HepG2 (cell line): ENCODE measurements at regions not wholly inside any gene's neighbourhood (a gene's known extent, or its start where the extent isn't known, plus 50 kb on each side); places are given as distances from the start of the nearest gene placed in this dataset.

ENCODE experiments used
- FOXA1 ChIP-seq, 2 experiments: fragments of 450-650 bp in 1 of 2; sonication (generic) in 1 of 2; formaldehyde crosslinking in 1 of 2; IDR thresholded peaks; 2 replicates each; pipeline versions ENCODE4 v1.4.0 to v1.6.1; 2016 to 2020; ENCODE audit warnings: missing genetic modification reagents in 1 of 2
- IRX3 ChIP-seq: sonication (generic); formaldehyde crosslinking; IDR thresholded peaks from 2 replicates; pipeline ENCODE4 v1.8.1; 2023; ENCODE audit warnings: mild to moderate bottlenecking, low read depth, missing genetic modification reagents, borderline replicate concordance
- NR1H2 ChIP-seq: sonication (generic); formaldehyde crosslinking; IDR thresholded peaks from 2 replicates; pipeline ENCODE4 v1.8.1; 2022; ENCODE audit warnings: low read depth, missing genetic modification reagents, borderline replicate concordance
- SAP130 ChIP-seq: IDR thresholded peaks from 2 replicates; pipeline ENCODE4 v1.6.1; 2016; ENCODE audit warnings: low read depth
- TFE3 ChIP-seq: IDR thresholded peaks from 2 replicates; pipeline ENCODE4 v1.6.1; 2016
- ZBED4 ChIP-seq: sonication (generic); formaldehyde crosslinking; IDR thresholded peaks from 2 replicates; pipeline ENCODE4 v1.4.0; 2020; ENCODE audit warnings: missing genetic modification reagents, borderline replicate concordance
- ZBTB4 ChIP-seq: sonication (generic); formaldehyde crosslinking; IDR thresholded peaks from 2 replicates; pipeline ENCODE4 v1.4.0; 2020; ENCODE audit warnings: missing genetic modification reagents, mild to moderate bottlenecking, borderline replicate concordance
- ZBTB40 ChIP-seq, 2 experiments: fragments of 450-650 bp in 1 of 2; sonication (generic) in 1 of 2; formaldehyde crosslinking in 1 of 2; IDR thresholded peaks; 2 replicates each; pipeline versions ENCODE4 v1.6.1 to v1.8.0; 2016 to 2022; ENCODE audit warnings: antibody characterized with exemption in 1 of 2, mild to moderate bottlenecking in 1 of 2, missing genetic modification reagents in 1 of 2
- ZNF143 ChIP-seq: sonication (generic); formaldehyde crosslinking; IDR thresholded peaks from 2 replicates; pipeline ENCODE4 v1.4.0; 2020; ENCODE audit warnings: missing genetic modification reagents
- ZNF672 ChIP-seq: sonication (generic); formaldehyde crosslinking; IDR thresholded peaks from 2 replicates; pipeline ENCODE4 v1.8.1; 2022; ENCODE audit warnings: missing genetic modification reagents

GRCh38 chr20:50292591-50293283 lies 102.1 kb downstream of the CEBPB start (continued):
- TF ChIP-seq ZBED4 = peak; percentile 100
- peak; percentile 99 for TF ChIP-seq TFE3 (CRISPR knock-in tag)
- no peak for TF ChIP-seq ZBTB40 (IDR thresholded peaks at IDR 0.05)
- peak; percentile 88 for TF ChIP-seq ZBTB40 (CRISPR knock-in tag; IDR thresholded peaks at IDR 0.05)
- peak; percentile 73 for TF ChIP-seq ZNF143 (CRISPR knock-in tag)
- no peak for TF ChIP-seq IRX3 (CRISPR knock-in tag)
- TF ChIP-seq NR1H2 = no peak
- TF ChIP-seq SAP130 = peak; percentile 99
- no peak for TF ChIP-seq FOXA1 (IDR thresholded peaks at IDR 0.05)
- TF ChIP-seq FOXA1 (CRISPR knock-in tag; IDR thresholded peaks at IDR 0.05) = peak; percentile 92
- peak; percentile 99 for TF ChIP-seq ZBTB4
- no peak for TF ChIP-seq ZNF672 (CRISPR knock-in tag)
